ENCODE measurements at regions not wholly inside any gene's neighbourhood (a gene's known extent, or its start where the extent isn't known, plus 50 kb on each side); places are given as distances from the start of the nearest gene placed in this dataset.

- no peaks in the 10 kb centered on the region for H3K27me3 ChIP-seq (ENCODE audit: insufficient read depth, low read length)
- H3K9me3 ChIP-seq (ENCODE audit: low read length): no peaks in the 10 kb centered on the region
- H3K4me1 ChIP-seq (ENCODE audit: insufficient read depth, low read length): no peaks in the 10 kb centered on the region
- H3K36me3 ChIP-seq (ENCODE audit: insufficient read depth, low read length): no peaks in the 10 kb centered on the region
- H2AFZ ChIP-seq (ENCODE audit: low read depth, low read length): no peak overlapping the region
- H3K4me3 ChIP-seq (ENCODE audit: low read length): no peak overlapping the region
Observed at GRCh38 chr3:23062982-23063381, 140.1 kb upstream of the UBE2E2 start.

DNA sequence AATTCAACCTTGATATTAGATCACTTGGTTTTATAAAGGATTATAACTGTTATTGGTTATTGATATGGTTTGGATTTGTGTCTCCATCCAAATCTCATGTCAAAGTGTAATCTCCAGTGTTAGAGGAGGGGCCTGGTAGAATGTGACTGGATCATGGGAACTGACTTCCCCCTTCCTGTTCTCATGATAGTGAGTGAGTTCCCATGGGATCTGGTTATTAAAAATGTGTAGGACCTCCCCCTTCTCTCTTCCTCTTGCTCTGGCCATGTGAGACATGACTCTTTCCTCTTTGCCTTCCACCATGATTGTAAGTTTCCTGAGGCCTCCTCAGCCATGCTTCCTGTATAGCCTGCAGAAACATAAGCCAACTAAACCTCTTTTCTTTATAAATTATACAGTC is 136.0 kb upstream of the UBE2E2 start:
- Histone ChIP-seq H3K9me3 (ENCODE audit: low read length) (no peaks in the 10 kb centered on the region), H3K36me3 (ENCODE audit: insufficient read depth, low read length) (no peaks in the 10 kb centered on the region), H3K4me3 (ENCODE audit: low read length) (no peak overlapping the region), H3K27me3 (ENCODE audit: insufficient read depth, low read length) (no peaks in the 10 kb centered on the region), H3K4me1 (ENCODE audit: insufficient read depth, low read length) (no peaks in the 10 kb centered on the region), H2AFZ (ENCODE audit: low read depth, low read length) (no peak overlapping the region)

GRCh38 chr3:23068016-23068728 is 135.0 kb upstream of the UBE2E2 start:
- Histone ChIP-seq H3K4me3 (ENCODE audit: low read length) (no peak overlapping the region), H2AFZ (ENCODE audit: low read depth, low read length) (no peak overlapping the region), H3K4me1 (ENCODE audit: insufficient read depth, low read length) (no peaks in the 10 kb centered on the region), H3K27me3 (ENCODE audit: insufficient read depth, low read length) (no peaks in the 10 kb centered on the region), H3K36me3 (ENCODE audit: insufficient read depth, low read length) (no peaks in the 10 kb centered on the region), H3K9me3 (ENCODE audit: low read length) (no peaks in the 10 kb centered on the region)

GRCh38 chr3:23071296-23071695 is 131.8 kb upstream of the UBE2E2 start:
- Histone ChIP-seq H3K36me3 (ENCODE audit: insufficient read depth, low read length) (no peaks in the 10 kb centered on the region), H2AFZ (ENCODE audit: low read depth, low read length) (no peak overlapping the region), H3K9me3 (ENCODE audit: low read length) (no peaks in the 10 kb centered on the region), H3K4me1 (ENCODE audit: insufficient read depth, low read length) (no peaks in the 10 kb centered on the region), H3K27me3 (ENCODE audit: insufficient read depth, low read length) (no peaks in the 10 kb centered on the region), H3K4me3 (ENCODE audit: low read length) (no peak overlapping the region)

DNA sequence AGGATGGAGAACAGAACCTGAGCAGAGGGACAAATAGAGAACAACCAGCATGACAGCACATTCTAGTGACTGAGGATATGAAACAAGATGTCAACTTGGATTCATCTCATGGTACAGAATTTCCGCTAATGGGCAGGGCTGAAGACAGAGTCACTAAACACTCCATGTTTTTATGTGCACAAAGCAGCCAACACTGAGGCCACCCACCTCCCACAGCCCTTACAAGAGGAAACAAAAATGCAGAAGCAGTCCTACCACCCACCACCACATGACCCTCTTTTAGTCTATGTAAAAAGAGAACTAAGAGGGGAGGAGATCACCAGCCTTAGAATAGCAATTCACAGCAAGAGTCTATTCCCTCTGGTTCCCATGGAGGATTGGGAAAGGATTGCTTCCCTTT is 131.4 kb upstream of the UBE2E2 start:
- H3K36me3 ChIP-seq (ENCODE audit: insufficient read depth, low read length): no peaks in the 10 kb centered on the region
- H3K27me3 ChIP-seq (ENCODE audit: insufficient read depth, low read length): no peaks in the 10 kb centered on the region
- no peak overlapping the region for H3K4me3 ChIP-seq (ENCODE audit: low read length)
- no peaks in the 10 kb centered on the region for H3K4me1 ChIP-seq (ENCODE audit: insufficient read depth, low read length)
- no peak overlapping the region for H2AFZ ChIP-seq (ENCODE audit: low read depth, low read length)
- H3K9me3 ChIP-seq (ENCODE audit: low read length): no peaks in the 10 kb centered on the region

DNA sequence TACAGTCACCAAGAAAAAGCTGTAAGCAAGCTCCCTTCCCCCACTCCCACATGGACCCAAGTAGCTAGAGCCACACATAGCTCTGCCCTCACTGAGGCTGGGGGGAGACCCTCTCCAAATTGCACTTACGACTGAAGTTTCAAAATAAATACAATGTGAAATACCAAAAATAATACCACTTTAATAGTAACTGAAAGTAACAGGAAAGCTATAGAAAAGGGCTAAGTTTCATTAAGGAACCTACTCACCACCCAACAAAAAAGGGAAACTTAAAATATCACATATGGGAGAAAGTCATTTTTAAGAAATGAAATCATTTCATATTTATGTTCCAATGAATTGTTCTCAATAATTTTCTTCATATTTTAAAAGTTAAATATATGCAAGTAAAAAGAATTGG is 130.4 kb upstream of the UBE2E2 start:
- Histone ChIP-seq H3K4me1 (ENCODE audit: insufficient read depth, low read length) (no peaks in the 10 kb centered on the region), H2AFZ (ENCODE audit: low read depth, low read length) (no peak overlapping the region), H3K36me3 (ENCODE audit: insufficient read depth, low read length) (no peaks in the 10 kb centered on the region), H3K27me3 (ENCODE audit: insufficient read depth, low read length) (no peaks in the 10 kb centered on the region), H3K4me3 (ENCODE audit: low read length) (no peak overlapping the region), H3K9me3 (ENCODE audit: low read length) (no peaks in the 10 kb centered on the region)

DNA sequence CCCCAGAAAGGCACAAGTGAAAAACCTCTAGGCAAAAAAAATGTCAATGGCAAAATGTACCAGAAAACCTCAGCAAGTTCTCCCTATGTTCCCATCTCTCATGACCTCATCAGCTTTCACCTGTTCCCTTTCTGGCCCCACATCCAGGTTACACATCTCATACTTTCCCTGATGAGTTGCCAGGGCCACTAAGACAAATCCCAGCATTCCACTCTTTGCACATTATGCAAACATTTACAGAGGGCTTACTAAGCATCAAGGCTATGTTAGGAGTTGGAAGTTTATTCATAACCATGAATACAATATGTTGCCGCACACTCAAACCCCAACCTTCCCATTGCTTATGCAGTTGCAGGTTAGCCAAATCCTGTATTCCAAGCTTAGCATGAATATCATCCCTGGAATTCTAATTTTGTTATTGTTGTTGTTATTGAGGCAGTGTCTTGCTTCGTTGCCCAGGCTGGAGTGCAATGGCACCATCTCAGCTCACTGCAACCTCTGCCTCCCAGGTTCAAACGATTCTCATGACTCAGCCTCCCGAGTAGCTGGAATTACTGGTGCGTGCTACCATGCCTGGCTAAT is 129.3 kb upstream of the UBE2E2 start:
- no peaks in the 10 kb centered on the region for H3K9me3 ChIP-seq (ENCODE audit: low read length)
- no peaks in the 10 kb centered on the region for H3K36me3 ChIP-seq (ENCODE audit: insufficient read depth, low read length)
- H3K4me3 ChIP-seq (ENCODE audit: low read length): no peak overlapping the region
- H2AFZ ChIP-seq (ENCODE audit: low read depth, low read length): no peak overlapping the region
- no peaks in the 10 kb centered on the region for H3K27me3 ChIP-seq (ENCODE audit: insufficient read depth, low read length)
- H3K4me1 ChIP-seq (ENCODE audit: insufficient read depth, low read length): no peaks in the 10 kb centered on the region

GRCh38 chr3:23075496-23075895 is 127.6 kb upstream of the UBE2E2 start:
- Histone ChIP-seq H3K36me3 (ENCODE audit: insufficient read depth, low read length) (no peaks in the 10 kb centered on the region), H3K4me3 (ENCODE audit: low read length) (no peak overlapping the region), H3K9me3 (ENCODE audit: low read length) (no peaks in the 10 kb centered on the region), H2AFZ (ENCODE audit: low read depth, low read length) (no peak overlapping the region), H3K27me3 (ENCODE audit: insufficient read depth, low read length) (no peaks in the 10 kb centered on the region), H3K4me1 (ENCODE audit: insufficient read depth, low read length) (no peaks in the 10 kb centered on the region)

DNA sequence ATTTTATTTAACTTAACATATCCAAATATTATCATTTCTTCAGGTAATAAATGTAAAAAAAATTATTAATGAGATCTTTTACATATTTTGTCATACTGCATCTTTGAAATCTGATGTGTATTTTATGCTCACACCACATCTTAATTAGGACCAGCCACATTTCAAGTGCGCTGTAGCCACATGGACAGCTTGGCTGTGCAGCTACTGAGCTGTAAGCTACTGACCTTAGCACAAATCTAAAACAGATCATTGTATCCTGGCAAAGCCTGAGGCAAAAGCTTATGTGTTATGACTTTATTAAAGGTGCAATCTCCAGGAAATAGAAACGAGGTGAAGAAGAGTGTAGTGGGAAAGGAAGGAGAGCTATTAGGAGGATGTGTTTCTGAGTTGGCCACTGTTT is 126.7 kb upstream of the UBE2E2 start:
- no peak overlapping the region for H2AFZ ChIP-seq (ENCODE audit: low read depth, low read length)
- no peaks in the 10 kb centered on the region for H3K27me3 ChIP-seq (ENCODE audit: insufficient read depth, low read length)
- H3K36me3 ChIP-seq (ENCODE audit: insufficient read depth, low read length): no peaks in the 10 kb centered on the region
- H3K9me3 ChIP-seq (ENCODE audit: low read length): no peaks in the 10 kb centered on the region
- no peaks in the 10 kb centered on the region for H3K4me1 ChIP-seq (ENCODE audit: insufficient read depth, low read length)
- no peak overlapping the region for H3K4me3 ChIP-seq (ENCODE audit: low read length)

DNA sequence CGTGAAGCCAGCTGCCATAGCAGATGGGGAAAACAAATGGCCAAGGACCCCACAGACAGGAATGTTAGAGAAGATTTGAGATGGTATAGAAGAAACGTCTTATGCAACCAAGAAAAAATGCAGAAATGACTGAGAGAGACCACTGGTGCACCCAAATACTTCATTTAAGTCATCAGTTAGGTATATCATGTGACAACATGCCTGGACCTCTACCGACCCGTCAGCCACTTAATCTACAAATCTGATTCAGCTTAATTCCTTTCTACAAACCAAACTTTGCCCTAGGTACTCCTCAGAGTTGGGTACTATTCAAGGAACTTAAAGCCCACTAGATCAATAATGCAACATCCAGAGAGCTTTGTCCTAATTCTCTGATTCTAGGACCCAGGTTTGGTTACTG is 126.0 kb upstream of the UBE2E2 start:
- Histone ChIP-seq H3K27me3 (ENCODE audit: insufficient read depth, low read length) (no peaks in the 10 kb centered on the region), H3K36me3 (ENCODE audit: insufficient read depth, low read length) (no peaks in the 10 kb centered on the region), H3K9me3 (ENCODE audit: low read length) (no peaks in the 10 kb centered on the region), H3K4me3 (ENCODE audit: low read length) (no peak overlapping the region), H3K4me1 (ENCODE audit: insufficient read depth, low read length) (no peaks in the 10 kb centered on the region), H2AFZ (ENCODE audit: low read depth, low read length) (no peak overlapping the region)

GRCh38 chr3:23078735-23079134 is 124.4 kb upstream of the UBE2E2 start:
- no peaks in the 10 kb centered on the region for H3K9me3 ChIP-seq (ENCODE audit: low read length)
- no peaks in the 10 kb centered on the region for H3K27me3 ChIP-seq (ENCODE audit: insufficient read depth, low read length)
- no peaks in the 10 kb centered on the region for H3K36me3 ChIP-seq (ENCODE audit: insufficient read depth, low read length)
- H3K4me3 ChIP-seq (ENCODE audit: low read length): no peak overlapping the region
- H2AFZ ChIP-seq (ENCODE audit: low read depth, low read length): no peak overlapping the region
- no peaks in the 10 kb centered on the region for H3K4me1 ChIP-seq (ENCODE audit: insufficient read depth, low read length)

- Histone ChIP-seq H3K4me1 (ENCODE audit: insufficient read depth, low read length) (no peaks in the 10 kb centered on the region), H3K4me3 (ENCODE audit: low read length) (no peak overlapping the region), H3K36me3 (ENCODE audit: insufficient read depth, low read length) (no peaks in the 10 kb centered on the region), H2AFZ (ENCODE audit: low read depth, low read length) (no peak overlapping the region), H3K27me3 (ENCODE audit: insufficient read depth, low read length) (no peaks in the 10 kb centered on the region), H3K9me3 (ENCODE audit: low read length) (no peaks in the 10 kb centered on the region)
Observed at GRCh38 chr3:23079976-23080375, 123.2 kb upstream of the UBE2E2 start.

DNA sequence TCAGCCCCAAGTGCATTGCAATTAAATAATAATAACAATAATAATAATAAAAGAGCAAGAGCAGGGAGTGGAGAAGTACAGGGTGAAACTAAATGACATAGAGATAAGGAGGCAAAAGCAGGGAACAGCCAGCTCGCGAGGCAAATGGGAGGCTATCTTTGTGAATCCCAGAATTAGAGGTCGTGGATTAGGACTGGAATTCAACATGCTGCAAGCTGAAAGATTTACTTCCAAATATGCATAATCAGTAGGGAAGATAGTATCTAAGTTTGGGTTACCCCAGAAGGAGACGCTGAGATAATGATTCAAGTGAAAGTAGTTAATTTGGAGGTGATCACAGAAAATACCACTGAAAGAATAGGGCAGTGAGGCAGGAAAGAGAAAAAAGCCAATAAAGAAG is 119.4 kb upstream of the UBE2E2 start:
- no peaks in the 10 kb centered on the region for H3K27me3 ChIP-seq (ENCODE audit: insufficient read depth, low read length)
- H2AFZ ChIP-seq (ENCODE audit: low read depth, low read length): no peak overlapping the region
- H3K4me1 ChIP-seq (ENCODE audit: insufficient read depth, low read length): no peaks in the 10 kb centered on the region
- no peak overlapping the region for H3K4me3 ChIP-seq (ENCODE audit: low read length)
- no peaks in the 10 kb centered on the region for H3K36me3 ChIP-seq (ENCODE audit: insufficient read depth, low read length)
- H3K9me3 ChIP-seq (ENCODE audit: low read length): no peaks in the 10 kb centered on the region

DNA sequence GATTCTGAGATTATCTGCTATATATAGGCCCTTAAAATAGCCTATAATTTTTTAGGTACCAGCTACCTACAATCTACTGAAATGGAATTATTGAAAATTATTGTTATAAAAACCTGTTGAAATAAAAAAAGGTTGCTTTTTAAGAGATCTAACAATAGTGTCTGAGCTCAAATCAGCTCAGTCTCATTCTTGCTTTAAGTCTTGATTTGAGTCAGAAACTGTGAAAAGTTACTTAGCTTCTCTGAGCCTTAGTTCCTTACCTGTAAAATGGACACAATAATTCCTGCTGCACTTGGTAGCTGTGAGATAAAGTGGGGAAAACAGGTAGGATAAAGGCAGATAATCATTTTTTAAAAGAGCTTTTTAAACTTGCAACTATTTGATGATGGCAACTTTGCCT is 118.8 kb upstream of the UBE2E2 start:
- H3K4me1 ChIP-seq (ENCODE audit: insufficient read depth, low read length): no peaks in the 10 kb centered on the region
- H3K27me3 ChIP-seq (ENCODE audit: insufficient read depth, low read length): no peaks in the 10 kb centered on the region
- H3K9me3 ChIP-seq (ENCODE audit: low read length): no peaks in the 10 kb centered on the region
- H2AFZ ChIP-seq (ENCODE audit: low read depth, low read length): no peak overlapping the region
- H3K4me3 ChIP-seq (ENCODE audit: low read length): no peak overlapping the region
- H3K36me3 ChIP-seq (ENCODE audit: insufficient read depth, low read length): no peaks in the 10 kb centered on the region
